Neural progenitor cell (in vitro differentiated cells): ENCODE measurements at regions not wholly inside any gene's neighbourhood (a gene's known extent, or its start where the extent isn't known, plus 50 kb on each side); places are given as distances from the start of the nearest gene placed in this dataset.

ENCODE experiments used
- DNase-seq: peaks from one replicate; pipeline ENCODE4 v3.0.0-alpha.2; 2016; ENCODE audit warnings: low spot score
- H2AFZ ChIP-seq: fragments of 200-600 bp; sonication (generic); replicated peaks from 2 replicates; pipeline ENCODE4 v1.6.1; 2016; ENCODE audit warnings: antibody characterized with exemption
- H3F3A ChIP-seq: fragments of 200-600 bp; sonication (generic); 2 replicates; pipeline ENCODE4 v1.6.1; 2016; ENCODE audit warnings: antibody characterized with exemption, low read depth
- H3K27ac ChIP-seq: fragments of 200-600 bp; sonication (generic); 2 replicates; pipeline ENCODE4 v1.5.1; 2016; ENCODE audit warnings: mild to moderate bottlenecking
- H3K27me3 ChIP-seq: fragments of 200-600 bp; sonication (generic); 2 replicates; pipeline ENCODE4 v1.6.1; 2016; ENCODE audit warnings: mild to moderate bottlenecking, moderate library complexity
- H3K36me3 ChIP-seq: fragments of 200-600 bp; sonication (generic); 2 replicates; pipeline ENCODE4 v1.5.1; 2016
- H3K4me1 ChIP-seq: fragments of 200-600 bp; sonication (generic); 2 replicates; pipeline ENCODE4 v1.6.1; 2016; ENCODE audit warnings: mixed run types
- H3K4me2 ChIP-seq: fragments of 200-600 bp; sonication (generic); 2 replicates; pipeline ENCODE4 v1.6.1; 2016
- H3K4me3 ChIP-seq: fragments of 200-600 bp; sonication (generic); 2 replicates; pipeline ENCODE4 v1.5.1; 2016
- H3K79me2 ChIP-seq: fragments of 200-600 bp; sonication (generic); 2 replicates; pipeline ENCODE4 v1.6.1; 2016; ENCODE audit warnings: low read depth
- H3K9ac ChIP-seq: fragments of 200-600 bp; sonication (generic); 2 replicates; pipeline ENCODE4 v1.6.1; 2016
- H3K9me3 ChIP-seq: fragments of 200-600 bp; sonication (generic); 2 replicates; pipeline ENCODE4 v1.5.1; 2016; ENCODE audit warnings: low read depth
- H4K20me1 ChIP-seq: fragments of 200-600 bp; sonication (generic); 2 replicates; pipeline ENCODE4 v1.6.1; 2016; ENCODE audit warnings: low read depth
- H3K27ac Mint-ChIP-seq: 3 replicates; pipeline ENCODE4 v1.8.0; 2021; ENCODE audit warnings: mixed read lengths
- H3K27me3 Mint-ChIP-seq: 2 replicates; pipeline ENCODE4 v1.8.0; 2022; ENCODE audit warnings: low read depth, mild to moderate bottlenecking, inconsistent platforms, moderate library complexity, mixed read lengths; ENCODE audit not compliant: insufficient read depth
- H3K36me3 Mint-ChIP-seq: 3 replicates; pipeline ENCODE4 v1.8.0; 2021; ENCODE audit warnings: mixed read lengths
- H3K4me1 Mint-ChIP-seq: 3 replicates; pipeline ENCODE4 v1.8.0; 2021; ENCODE audit warnings: mixed read lengths
- H3K4me3 Mint-ChIP-seq: 3 replicates; pipeline ENCODE4 v1.8.0; 2021; ENCODE audit warnings: mild to moderate bottlenecking, moderate library complexity, mixed read lengths
- H3K9me3 Mint-ChIP-seq: 3 replicates; pipeline ENCODE4 v1.8.0; 2020; ENCODE audit warnings: mixed read lengths
- EZH2 ChIP-seq: fragments of 200-600 bp; sonication (generic); IDR thresholded peaks from 2 replicates; pipeline ENCODE4 v1.6.1; 2017; ENCODE audit warnings: antibody characterized with exemption, mild to moderate bottlenecking, moderate library complexity
- EZH2phosphoT487 ChIP-seq: fragments of 200-600 bp; sonication (generic); IDR thresholded peaks from 2 replicates; pipeline ENCODE4 v1.6.1; 2017; ENCODE audit warnings: antibody characterized with exemption
- TF ChIP-seq, protein P1 (sequence below): fragments of 200-600 bp; sonication (generic); IDR thresholded peaks from 2 replicates; pipeline ENCODE4 v1.5.1; 2017; ENCODE audit warnings: antibody characterized with exemption, mild to moderate bottlenecking

DNA sequence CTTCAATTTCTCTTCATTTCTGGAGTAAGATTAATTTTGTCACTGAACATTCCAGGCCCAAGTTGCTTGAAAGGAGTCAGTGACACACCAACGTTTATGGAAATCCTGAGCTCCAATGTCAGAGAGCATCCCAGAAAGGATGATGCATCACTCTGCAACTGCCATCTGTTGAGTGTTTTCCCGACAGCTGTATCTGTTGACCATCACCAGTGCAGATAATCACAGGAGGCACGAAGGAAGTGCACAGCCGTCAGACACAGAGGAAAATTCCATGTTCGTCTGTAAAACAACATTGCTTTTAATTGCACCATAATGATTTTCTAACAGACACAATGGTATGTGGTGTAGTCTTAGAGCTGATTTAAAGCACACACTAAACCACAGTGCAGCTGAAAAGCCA lies 376.7 kb upstream of the ADGRL2 start:
- no peaks in the 10 kb centered on the region for H3K9me3 ChIP-seq
- H3K4me1 ChIP-seq: peaks cover 7% of the 10 kb centered on the region
- no peak overlapping the region for H2AFZ ChIP-seq
- no peak overlapping the region for H3K4me3 ChIP-seq
- TF ChIP-seq EZH2 (no peak), EZH2phosphoT487 (no peak)
- TF ChIP-seq, protein P1, sequence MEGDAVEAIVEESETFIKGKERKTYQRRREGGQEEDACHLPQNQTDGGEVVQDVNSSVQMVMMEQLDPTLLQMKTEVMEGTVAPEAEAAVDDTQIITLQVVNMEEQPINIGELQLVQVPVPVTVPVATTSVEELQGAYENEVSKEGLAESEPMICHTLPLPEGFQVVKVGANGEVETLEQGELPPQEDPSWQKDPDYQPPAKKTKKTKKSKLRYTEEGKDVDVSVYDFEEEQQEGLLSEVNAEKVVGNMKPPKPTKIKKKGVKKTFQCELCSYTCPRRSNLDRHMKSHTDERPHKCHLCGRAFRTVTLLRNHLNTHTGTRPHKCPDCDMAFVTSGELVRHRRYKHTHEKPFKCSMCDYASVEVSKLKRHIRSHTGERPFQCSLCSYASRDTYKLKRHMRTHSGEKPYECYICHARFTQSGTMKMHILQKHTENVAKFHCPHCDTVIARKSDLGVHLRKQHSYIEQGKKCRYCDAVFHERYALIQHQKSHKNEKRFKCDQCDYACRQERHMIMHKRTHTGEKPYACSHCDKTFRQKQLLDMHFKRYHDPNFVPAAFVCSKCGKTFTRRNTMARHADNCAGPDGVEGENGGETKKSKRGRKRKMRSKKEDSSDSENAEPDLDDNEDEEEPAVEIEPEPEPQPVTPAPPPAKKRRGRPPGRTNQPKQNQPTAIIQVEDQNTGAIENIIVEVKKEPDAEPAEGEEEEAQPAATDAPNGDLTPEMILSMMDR: no peak
- Mint-ChIP-seq H3K27me3 (peaks cover 3% of the 10 kb centered on the region), H3K4me1 (peaks cover 40% of the 10 kb centered on the region), H3K9me3 (peaks cover 7% of the 10 kb centered on the region), H3K36me3 (peaks cover 9% of the 10 kb centered on the region), H3K4me3 (no peak overlapping the region), H3K27ac (peak overlapping the region; percentile 43)
- no peaks in the 10 kb centered on the region for H3F3A ChIP-seq
- H3K36me3 ChIP-seq: no peaks in the 10 kb centered on the region
- H3K9ac ChIP-seq: no peak overlapping the region
- H4K20me1 ChIP-seq: no peaks in the 10 kb centered on the region
- H3K27ac ChIP-seq: no peak overlapping the region
- no peaks in the 10 kb centered on the region for H3K79me2 ChIP-seq
- no peak for DNase-seq
- H3K27me3 ChIP-seq: no peaks in the 10 kb centered on the region
- no peak overlapping the region for H3K4me2 ChIP-seq

DNA sequence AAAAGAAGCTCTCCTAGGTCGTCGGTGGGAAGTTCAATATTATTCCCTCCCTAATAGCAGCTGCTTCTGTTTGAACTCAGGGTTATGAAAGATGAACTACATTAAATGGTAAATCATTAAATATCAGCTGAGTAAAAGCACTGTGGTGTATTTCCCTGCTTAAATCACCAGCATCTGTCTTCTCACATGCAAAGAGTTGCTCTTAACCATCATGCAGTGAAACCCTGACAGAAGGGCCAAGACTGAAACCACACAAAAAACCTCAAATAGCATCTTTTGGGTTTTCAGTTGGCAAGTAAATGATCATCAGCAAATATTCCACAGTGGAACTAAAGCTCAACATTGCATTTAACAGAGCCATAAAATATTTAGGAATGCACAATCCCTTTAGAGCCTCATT lies 380.0 kb upstream of the ADGRL2 start:
- Histone ChIP-seq H2AFZ (no peak overlapping the region), H3K9me3 (no peaks in the 10 kb centered on the region), H3K79me2 (no peaks in the 10 kb centered on the region), H3K27ac (no peak overlapping the region), H3K36me3 (no peaks in the 10 kb centered on the region), H3K4me2 (no peak overlapping the region), H3K9ac (no peak overlapping the region), H3K4me1 (peaks cover 6% of the 10 kb centered on the region), H3F3A (no peaks in the 10 kb centered on the region), H3K4me3 (no peak overlapping the region), H3K27me3 (no peaks in the 10 kb centered on the region), H4K20me1 (no peaks in the 10 kb centered on the region)
- Mint-ChIP-seq H3K36me3 (peaks cover 2% of the 10 kb centered on the region), H3K27ac (peak overlapping the region; percentile 34), H3K4me3 (no peak overlapping the region), H3K4me1 (peaks cover 28% of the 10 kb centered on the region), H3K9me3 (peaks cover 2% of the 10 kb centered on the region), H3K27me3 (peaks cover 3% of the 10 kb centered on the region)
- TF ChIP-seq, protein P1: no peak
- TF ChIP-seq EZH2phosphoT487 (no peak), EZH2 (no peak)
- DNase-seq: no peak

DNA sequence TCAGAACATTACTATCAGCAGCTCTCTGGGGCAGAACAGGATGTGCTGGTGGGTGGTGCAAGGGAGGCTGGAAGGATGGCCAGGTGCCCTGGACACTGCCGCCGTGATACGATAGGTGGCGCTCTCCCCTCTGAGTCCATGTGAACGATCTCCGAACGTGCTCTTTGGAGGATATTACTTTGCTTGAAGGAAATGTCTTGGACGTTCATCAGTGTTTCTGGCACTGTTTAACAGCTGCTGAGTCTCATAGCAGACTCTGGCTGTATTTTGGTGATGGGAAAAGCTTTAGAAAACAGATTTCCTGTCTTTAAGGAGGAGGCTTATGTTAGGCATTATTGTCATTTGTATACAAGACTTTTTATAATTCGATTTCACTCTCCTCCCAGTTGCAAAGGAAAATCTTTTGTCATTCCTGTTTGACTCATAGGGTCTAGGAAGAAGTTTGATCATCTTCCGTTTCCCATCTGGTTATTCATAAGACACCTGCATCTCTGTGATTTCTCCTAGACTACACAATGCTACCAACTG lies 386.2 kb upstream of the ADGRL2 start:
- peaks cover 2% of the 10 kb centered on the region for H3K36me3 Mint-ChIP-seq
- Histone ChIP-seq H3K4me1 (peaks cover 9% of the 10 kb centered on the region), H3K79me2 (no peaks in the 10 kb centered on the region), H3K9me3 (no peaks in the 10 kb centered on the region), H3K27me3 (no peaks in the 10 kb centered on the region), H3F3A (peaks cover 12% of the 10 kb centered on the region), H4K20me1 (no peaks in the 10 kb centered on the region), H2AFZ (peak overlapping the region; percentile 30), H3K4me2 (no peak overlapping the region), H3K27ac (no peak overlapping the region), H3K4me3 (no peak overlapping the region), H3K9ac (no peak overlapping the region), H3K36me3 (no peaks in the 10 kb centered on the region)
- peaks cover 3% of the 10 kb centered on the region for H3K27me3 Mint-ChIP-seq
- H3K4me1 Mint-ChIP-seq: peaks cover 25% of the 10 kb centered on the region
- TF ChIP-seq EZH2 (no peak), EZH2phosphoT487 (no peak)
- TF ChIP-seq, protein P1: peak; percentile 93
- no peak overlapping the region for H3K4me3 Mint-ChIP-seq
- peak; percentile 78 for DNase-seq
- peak overlapping the region; percentile 68 for H3K27ac Mint-ChIP-seq
- peaks cover 2% of the 10 kb centered on the region for H3K9me3 Mint-ChIP-seq
